GM18511 (cell line): ENCODE measurements at regions not wholly inside any gene's neighbourhood (a gene's known extent, or its start where the extent isn't known, plus 50 kb on each side); places are given as distances from the start of the nearest gene placed in this dataset.

Source experiments
- ATAC-seq: cut with Tn5 transposase; IDR thresholded peaks from one replicate; pipeline ENCODE4 v1.9.1; 2021; ENCODE audit warnings: mild to moderate bottlenecking, moderate library complexity; ENCODE audit not compliant: unreplicated experiment

- no peak for ATAC-seq
Measured at GRCh38 chr10:33758299-33758698, 423.8 kb upstream of the NRP1 start.

GRCh38 chr10:33754052-33754451 lies 419.6 kb upstream of the NRP1 start:
- ATAC-seq = no peak

GRCh38 chr10:33753389-33753788 lies 418.9 kb upstream of the NRP1 start:
- ATAC-seq = no peak

GRCh38 chr10:33749790-33750189 lies 415.3 kb upstream of the NRP1 start:
- no peak for ATAC-seq

GRCh38 chr10:33749067-33749735 lies 414.7 kb upstream of the NRP1 start:
- ATAC-seq = no peak

- ATAC-seq = no peak
Measured at GRCh38 chr10:33746836-33747268, 412.4 kb upstream of the NRP1 start.

- no peak for ATAC-seq
Measured at GRCh38 chr10:33746186-33746585, 411.7 kb upstream of the NRP1 start.

- ATAC-seq = peak; percentile 60
Measured at GRCh38 chr10:33743429-33743857, 409.0 kb upstream of the NRP1 start.

GRCh38 chr10:33739031-33739430 lies 404.6 kb upstream of the NRP1 start:
- no peak for ATAC-seq

- ATAC-seq = no peak
Measured at GRCh38 chr10:33735464-33735923, 401.0 kb upstream of the NRP1 start.

- no peak for ATAC-seq
Measured at GRCh38 chr10:33734393-33735155, 400.1 kb upstream of the NRP1 start.

GRCh38 chr10:33733058-33733457 lies 398.6 kb upstream of the NRP1 start:
- no peak for ATAC-seq

GRCh38 chr10:33732161-33732680 lies 397.8 kb upstream of the NRP1 start:
- no peak for ATAC-seq

- ATAC-seq = no peak
Measured at GRCh38 chr10:33731322-33731721, 396.9 kb upstream of the NRP1 start.

- no peak for ATAC-seq
Measured at GRCh38 chr10:33725430-33725829, 391.0 kb upstream of the NRP1 start.

GRCh38 chr10:33723181-33723580 lies 388.7 kb upstream of the NRP1 start:
- ATAC-seq = no peak

- ATAC-seq = no peak
Measured at GRCh38 chr10:33722067-33722466, 387.6 kb upstream of the NRP1 start.

- ATAC-seq = no peak
Measured at GRCh38 chr10:33721509-33721908, 387.0 kb upstream of the NRP1 start.

GRCh38 chr10:33720161-33720560 lies 385.7 kb upstream of the NRP1 start:
- ATAC-seq = no peak

GRCh38 chr10:33719005-33719703 lies 384.7 kb upstream of the NRP1 start:
- no peak for ATAC-seq

GRCh38 chr10:33716501-33717267 lies 382.2 kb upstream of the NRP1 start:
- no peak for ATAC-seq
